Stimulated activated naive CD4-positive, alpha-beta T cell (primary cell): ENCODE measurements at regions not wholly inside any gene's neighbourhood (a gene's known extent, or its start where the extent isn't known, plus 50 kb on each side); places are given as distances from the start of the nearest gene placed in this dataset.

ENCODE experiments used
- DNase-seq, 6 experiments: peaks; one replicate each; lab custom pipeline; 2025; lab: John Stamatoyannopoulos, UW

- no peak for DNase-seq
Measured at GRCh38 chr14:28690029-28690692, 76.4 kb upstream of the FOXG1 start.

GRCh38 chr14:28695109-28695508 is 71.5 kb upstream of the FOXG1 start:
- DNase-seq = no peak

- no peak for DNase-seq
Measured at GRCh38 chr14:28701733-28702132, 64.9 kb upstream of the FOXG1 start.

- no peak for DNase-seq
Measured at GRCh38 chr14:28703482-28703881, 63.1 kb upstream of the FOXG1 start.

GRCh38 chr14:28704153-28704552 is 62.4 kb upstream of the FOXG1 start:
- no peak for DNase-seq

GRCh38 chr14:28707814-28708213 is 58.8 kb upstream of the FOXG1 start:
- no peak for DNase-seq

GRCh38 chr14:28709571-28710305 is 56.8 kb upstream of the FOXG1 start:
- no peak for DNase-seq
